Stimulated activated CD8-positive, alpha-beta memory T cell treated with anti-CD3 and anti-CD28 coated beads, Interleukin-2, amount 100 ng/mL, for 1 hour (primary cell): ENCODE measurements at regions not wholly inside any gene's neighbourhood (a gene's known extent, or its start where the extent isn't known, plus 50 kb on each side); places are given as distances from the start of the nearest gene placed in this dataset.
"Not testable (repeated sequence)": the region's sequence is repeated elsewhere in the genome, so short reads cannot be mapped to it uniquely, and the experiment has no call there.

ENCODE experiments used
- DNase-seq, 2 donors: peaks; one replicate each; pipeline ENCODE4 v3.0.0-alpha.2; 2020; ENCODE audit warnings: low read depth in 2 of 2

DNA sequence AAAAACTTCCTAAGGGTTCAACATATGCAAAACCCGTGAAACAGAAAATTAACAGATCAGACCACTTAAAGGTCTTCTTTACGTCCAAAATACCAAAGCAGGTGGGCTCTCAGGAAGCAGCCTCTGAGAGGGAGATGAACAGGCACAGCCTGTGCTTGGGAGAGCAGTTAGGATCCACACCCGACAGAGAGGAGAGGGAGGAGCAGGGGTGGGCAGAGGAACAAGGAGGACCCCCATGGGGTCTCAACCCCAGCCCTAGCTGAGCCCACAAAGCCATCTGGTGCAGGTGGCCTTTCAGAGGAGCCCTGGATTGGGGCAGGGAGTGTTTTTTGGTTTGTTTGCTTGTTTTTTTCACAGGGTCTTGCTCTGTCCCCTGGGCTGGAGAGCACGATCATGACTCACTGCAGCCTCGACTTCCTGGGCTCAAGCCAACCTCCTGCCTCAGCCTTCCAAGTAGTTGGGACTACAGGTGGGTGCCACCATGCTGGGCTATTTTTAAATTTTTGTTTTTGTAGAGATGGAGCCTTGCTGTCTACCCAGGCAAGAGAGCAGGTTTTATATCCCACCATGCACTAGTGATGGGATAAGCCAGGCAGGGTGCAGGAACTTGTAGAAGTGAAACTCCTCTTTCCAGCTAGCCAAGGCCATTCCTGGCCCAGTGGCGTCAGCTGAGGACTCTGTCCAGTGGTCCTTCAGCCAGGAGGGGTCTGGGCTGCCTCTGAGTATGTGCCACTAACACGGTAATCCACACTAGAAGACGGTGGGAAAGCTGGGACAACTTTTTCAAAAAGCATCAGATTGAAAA lies 154.1 kb upstream of the HDAC4 start:
- DNase-seq: no peak

DNA sequence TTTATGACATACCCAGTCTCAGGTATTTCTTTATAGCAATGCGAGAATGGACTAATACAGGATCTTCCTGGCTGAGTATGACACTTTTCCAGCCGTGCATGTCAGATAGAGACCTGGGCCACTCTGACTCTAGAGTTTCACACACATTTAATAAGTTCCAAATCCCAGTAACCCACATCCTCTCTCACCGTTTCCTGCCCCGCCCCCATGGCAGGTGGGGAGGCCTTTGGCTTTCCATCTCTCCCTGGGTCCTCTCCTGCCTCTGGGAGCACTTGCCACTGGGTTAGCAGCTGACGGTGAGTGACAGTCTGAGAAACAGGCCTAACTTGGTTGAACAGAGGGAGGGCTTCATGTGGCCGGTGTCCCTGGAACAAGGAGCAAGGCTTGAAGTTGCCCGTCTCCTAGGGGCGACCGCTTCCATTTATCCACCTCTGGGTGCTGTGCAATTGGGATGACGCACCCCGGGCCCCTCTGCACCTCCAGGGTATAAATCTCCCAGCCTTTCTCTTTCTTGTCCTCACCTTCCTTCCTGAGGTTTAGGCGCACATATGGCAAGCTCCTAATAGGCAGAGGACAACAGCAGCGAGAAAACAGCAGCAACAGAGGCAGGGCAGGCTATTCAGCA lies 152.7 kb upstream of the HDAC4 start:
- DNase-seq: no peak

DNA sequence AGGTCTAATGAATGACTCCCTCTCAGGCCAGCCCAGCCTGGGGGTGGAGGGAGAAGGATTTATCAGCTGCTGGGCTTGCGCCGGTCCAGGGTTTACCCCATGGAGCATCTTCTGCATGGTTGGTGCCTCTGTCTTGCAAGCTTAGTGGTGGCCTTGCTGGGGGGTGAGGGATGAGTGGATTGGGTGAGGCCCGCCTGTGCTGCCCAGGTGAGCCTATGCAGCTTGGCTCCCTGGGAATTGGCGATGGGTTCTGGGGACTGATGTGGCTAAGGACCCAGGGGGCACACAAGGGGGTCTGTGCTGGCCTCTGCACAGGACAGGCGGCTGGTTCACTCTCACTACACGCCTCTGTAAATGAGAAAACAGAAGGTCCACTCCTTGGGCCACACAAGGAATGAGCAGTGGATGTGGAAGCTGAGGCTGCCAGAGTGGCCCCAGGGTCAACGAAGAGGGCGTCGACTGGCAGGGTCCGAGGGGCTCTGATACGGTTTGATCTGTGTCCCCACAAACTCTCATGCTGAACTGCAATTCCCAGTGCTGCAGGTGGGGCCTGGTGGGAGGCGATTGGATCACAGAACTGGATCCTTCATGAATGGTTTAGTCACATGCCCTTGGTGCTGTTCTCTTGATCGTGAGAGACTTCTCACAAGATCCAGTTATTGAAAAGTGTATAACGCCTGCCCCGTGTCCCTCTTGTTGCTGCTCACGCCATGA lies 151.6 kb upstream of the HDAC4 start:
- DNase-seq: no peak

- DNase-seq: no peak
These were observed 150.4 kb upstream of the HDAC4 start for GRCh38 chr2:239551206-239551605.

GRCh38 chr2:239550357-239550756 lies 149.5 kb upstream of the HDAC4 start:
- DNase-seq: no peak

DNA sequence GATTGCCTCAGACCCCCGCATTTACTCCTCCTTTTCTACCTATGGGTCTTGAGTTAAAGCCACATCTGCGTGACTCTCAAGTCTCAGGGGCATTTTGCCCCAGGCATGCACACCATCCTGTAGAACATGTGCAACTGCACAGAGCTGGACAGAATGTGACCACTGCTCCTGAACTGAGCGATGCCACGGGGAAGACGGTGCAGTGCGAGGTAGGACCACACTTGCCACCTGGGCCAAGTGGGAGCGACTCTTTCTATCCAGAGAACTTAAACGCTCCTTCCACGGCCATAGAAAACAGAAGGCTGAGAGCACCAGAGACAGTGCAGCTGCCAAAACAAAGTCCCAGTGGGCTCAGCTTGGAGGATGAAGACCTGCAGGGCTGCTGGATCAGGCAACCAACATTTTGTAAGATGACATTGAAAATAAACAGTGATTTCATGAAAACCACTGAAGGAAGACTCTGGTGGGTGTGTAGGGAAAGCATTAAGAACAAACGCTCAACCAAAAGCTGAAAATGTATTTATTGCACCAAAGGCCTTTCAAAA lies 149.0 kb upstream of the HDAC4 start:
- DNase-seq: no peak

- DNase-seq: no peak
These were observed 148.3 kb upstream of the HDAC4 start for GRCh38 chr2:239548965-239549595.

GRCh38 chr2:239548451-239548871 lies 147.6 kb upstream of the HDAC4 start:
- peak; percentile 7 to 24 for DNase-seq

- DNase-seq: not testable (repeated sequence)
These were observed 146.3 kb upstream of the HDAC4 start for GRCh38 chr2:239547140-239547539.

DNA sequence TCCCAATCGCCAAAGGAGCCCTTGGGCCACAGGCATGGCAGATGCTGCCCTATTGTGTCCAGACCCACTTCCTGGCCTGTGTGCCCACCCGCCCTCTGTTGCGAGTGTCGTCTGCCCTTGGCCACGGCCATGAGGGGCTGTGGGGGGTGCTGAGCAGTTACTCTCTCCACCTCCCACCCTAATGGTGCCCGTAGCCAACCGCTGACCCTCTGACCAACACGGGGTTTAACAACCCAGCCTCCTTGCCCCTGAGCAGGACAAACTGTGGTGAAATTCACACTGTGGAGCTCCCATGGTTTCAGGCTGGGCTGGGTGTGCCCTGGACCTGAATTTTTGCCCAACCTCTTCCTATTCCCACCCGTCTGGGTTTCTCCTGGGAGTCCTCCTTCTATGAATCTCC lies 145.7 kb upstream of the HDAC4 start:
- no peak for DNase-seq

GRCh38 chr2:239545741-239546392 lies 145.0 kb upstream of the HDAC4 start:
- DNase-seq: no peak

GRCh38 chr2:239544918-239545465 lies 144.2 kb upstream of the HDAC4 start:
- no peak for DNase-seq

- no peak for DNase-seq
These were observed 143.5 kb upstream of the HDAC4 start for GRCh38 chr2:239544143-239544917.

DNA sequence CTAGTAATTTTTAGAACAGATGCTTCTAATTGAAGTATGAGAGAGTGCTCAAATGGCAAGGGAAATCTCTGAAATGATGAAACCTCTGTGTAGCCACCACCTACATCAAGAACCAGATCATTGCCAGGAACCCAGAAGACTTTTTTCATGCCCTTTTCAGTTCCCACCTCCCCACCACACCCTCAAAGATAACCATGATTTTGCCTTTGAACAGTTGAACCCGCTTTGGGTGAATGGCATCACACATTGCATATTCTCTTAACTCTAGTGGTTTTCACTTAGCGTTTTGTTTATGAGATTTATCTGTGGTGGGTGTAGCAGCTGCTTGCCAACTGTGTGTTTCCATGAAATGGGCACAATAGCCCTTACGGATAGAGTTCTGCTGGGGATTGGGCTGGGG lies 142.9 kb upstream of the HDAC4 start:
- DNase-seq: no peak

- no peak for DNase-seq
These were observed 139.4 kb upstream of the HDAC4 start for GRCh38 chr2:239540174-239540573.

DNA sequence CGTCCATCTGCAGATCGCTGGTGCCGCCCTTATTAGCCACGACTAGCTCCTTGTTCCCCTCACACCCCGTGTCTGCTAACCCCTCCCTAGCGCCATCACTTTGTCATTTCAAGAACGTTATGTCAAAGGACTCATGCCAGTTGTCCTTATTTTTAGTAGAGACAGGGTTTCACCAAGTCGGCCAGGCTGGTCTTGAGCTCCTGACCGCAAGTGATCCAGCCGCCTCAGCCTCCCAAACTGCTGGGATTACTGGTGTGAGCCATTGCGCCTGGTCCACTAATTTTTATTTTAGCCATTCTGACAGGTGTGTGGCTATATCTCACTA lies 138.9 kb upstream of the HDAC4 start:
- no peak for DNase-seq

GRCh38 chr2:239539083-239539775 lies 138.4 kb upstream of the HDAC4 start:
- DNase-seq: no peak

- DNase-seq: no peak
These were observed 137.7 kb upstream of the HDAC4 start for GRCh38 chr2:239538357-239539052.

- no peak for DNase-seq
These were observed 137.0 kb upstream of the HDAC4 start for GRCh38 chr2:239537633-239538356.
